Head of caudate nucleus (tissue), 42 donors: ENCODE measurements at regions not wholly inside any gene's neighbourhood (a gene's known extent, or its start where the extent isn't known, plus 50 kb on each side); places are given as distances from the start of the nearest gene placed in this dataset.
A peak's percentile ranks its signal among the peaks of the same experiment; 100 is the strongest.
"Not testable (repeated sequence)": the region's sequence is repeated elsewhere in the genome, so short reads cannot be mapped to it uniquely, and the experiment has no call there.

ENCODE experiments used
- DNase-seq, 42 donors: peaks; one replicate each; pipeline versions ENCODE4 v3.0.0 to v3.0.0-alpha.2; 2020 to 2021; ENCODE audit warnings: mixed read lengths in 7 of 42
- intact Hi-C: fragments of 100-400 bp; cut with DNase I; formaldehyde crosslinking; loops from one replicate; pipeline ENCODE4 v1.15.0; 2022

DNA sequence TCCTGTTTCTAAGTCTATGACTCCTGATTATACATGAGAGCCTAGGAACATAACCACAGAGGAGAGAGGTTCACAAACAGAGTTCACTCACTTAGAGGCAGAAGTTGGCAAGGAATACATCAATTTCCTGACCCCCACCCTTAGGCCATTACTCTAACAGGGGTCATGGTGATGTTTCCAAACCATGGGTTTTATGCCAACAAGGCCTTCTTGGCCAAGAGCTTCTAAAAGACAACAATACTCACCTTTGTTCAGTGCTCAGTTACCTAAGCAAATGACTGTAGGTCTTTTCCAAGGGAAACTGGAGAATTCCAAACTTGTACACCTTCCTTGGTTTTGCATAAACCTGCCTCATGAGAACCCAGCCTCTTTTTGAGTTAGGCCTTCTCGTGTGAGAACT is 52.6 kb downstream of the ERICH4 start:
- DNase-seq = no peak
- intact Hi-C loops = no loop called here

DNA sequence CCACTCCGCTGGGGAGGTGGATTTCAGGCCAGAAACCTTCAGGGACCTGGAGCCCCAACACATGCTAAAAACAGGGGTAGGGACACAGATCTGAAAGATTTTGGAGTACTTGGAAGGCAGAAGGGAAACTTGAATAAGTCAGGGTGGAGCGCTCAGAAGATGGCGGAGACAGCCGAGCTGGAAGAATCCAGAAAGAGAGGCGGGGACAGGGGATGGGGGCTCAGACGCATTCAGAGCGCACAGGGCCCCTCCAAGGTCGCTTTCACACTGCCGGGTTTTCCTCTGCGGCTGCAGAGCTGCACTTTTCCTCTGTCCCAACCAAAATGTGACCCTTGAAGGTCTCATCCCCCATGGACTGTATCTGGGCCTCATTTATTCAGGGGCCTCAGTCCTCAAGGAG is 56.9 kb downstream of the ERICH4 start:
- DNase-seq = no peak
- intact Hi-C loops = no loop called here

DNA sequence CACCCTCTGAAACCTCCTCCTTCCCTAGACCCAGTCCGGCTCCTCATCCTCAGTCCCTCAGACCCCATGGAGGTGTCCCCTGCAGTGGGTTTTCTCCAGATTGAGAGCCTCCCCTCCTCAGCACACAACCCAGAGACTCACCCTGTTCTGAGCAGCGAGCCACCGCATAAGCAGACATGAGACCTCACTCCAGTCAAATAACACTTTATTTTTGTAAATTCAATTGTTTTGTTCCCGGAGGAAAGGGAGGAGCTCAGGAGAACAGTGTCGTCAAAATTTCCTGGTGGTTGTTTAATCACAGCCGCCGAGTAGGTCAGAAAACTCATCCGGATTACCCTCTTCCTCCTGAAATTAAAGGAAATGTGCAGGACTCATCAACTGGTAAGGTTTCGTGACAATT is 57.5 kb downstream of the ERICH4 start:
- intact Hi-C loops = no loop called here

DNA sequence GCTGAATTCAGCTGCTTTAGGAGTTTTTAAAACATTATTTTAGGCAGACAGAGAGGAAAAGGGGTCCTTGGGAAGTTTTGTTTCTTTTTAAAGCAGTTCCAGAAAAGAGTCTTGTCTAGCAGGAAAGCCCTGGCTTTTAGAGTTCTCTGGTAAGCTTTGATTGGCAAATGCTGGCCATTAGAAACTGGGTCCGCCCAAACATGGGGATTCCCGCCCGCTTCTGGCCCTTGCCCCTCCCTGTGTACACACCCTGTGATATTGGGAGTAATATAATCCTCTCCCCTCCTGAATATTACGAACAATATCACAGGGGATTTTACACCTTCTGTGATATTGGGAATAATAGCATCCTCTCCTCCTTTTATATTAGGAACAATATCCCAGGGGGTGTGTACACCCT is 58.9 kb downstream of the ERICH4 start:
- no peak for DNase-seq
- intact Hi-C loops = no loop called here

More for the DNA sequence above, 57.5 kb downstream of the ERICH4 start:
- DNase-seq = no peak

DNA sequence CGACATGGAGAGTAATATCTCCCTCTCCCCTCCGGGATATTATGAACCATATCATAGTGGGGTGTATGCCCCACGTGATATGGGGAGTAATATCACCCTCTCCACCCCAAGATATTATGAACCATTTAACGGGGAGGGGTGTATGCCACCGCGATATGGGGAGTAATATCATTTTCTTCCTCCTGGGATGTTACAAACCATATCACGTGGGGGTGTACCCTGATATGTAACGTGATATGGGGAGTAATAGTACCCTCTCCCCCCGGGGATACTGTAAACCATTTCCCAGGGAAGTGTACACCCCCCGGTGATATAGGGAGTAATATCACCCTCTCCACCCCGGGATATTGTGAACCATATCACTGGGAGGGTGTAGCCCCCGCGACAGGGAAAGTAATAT is 62.1 kb downstream of the ERICH4 start:
- DNase-seq = no peak
- intact Hi-C loops = no loop called here

DNA sequence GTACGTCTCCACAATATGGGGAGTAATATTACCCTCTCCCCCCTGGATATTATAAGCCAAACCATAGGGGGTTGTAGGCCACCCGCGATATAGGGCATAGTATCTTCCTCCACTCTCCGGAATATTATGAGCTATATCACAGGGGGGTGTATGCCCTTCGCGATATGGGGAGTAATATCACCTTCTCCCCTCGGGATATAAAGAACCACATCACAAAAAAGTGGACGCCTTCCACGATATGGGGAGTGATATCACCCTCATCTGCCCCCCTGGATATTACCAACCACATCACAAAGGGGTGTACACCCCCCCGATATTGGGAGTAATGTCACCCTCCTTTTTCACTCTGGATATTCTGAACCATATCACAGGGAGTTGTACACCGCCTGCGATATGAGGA is 65.5 kb upstream of the CEACAM21 start:
- DNase-seq = no peak
- intact Hi-C loops = no loop called here

DNA sequence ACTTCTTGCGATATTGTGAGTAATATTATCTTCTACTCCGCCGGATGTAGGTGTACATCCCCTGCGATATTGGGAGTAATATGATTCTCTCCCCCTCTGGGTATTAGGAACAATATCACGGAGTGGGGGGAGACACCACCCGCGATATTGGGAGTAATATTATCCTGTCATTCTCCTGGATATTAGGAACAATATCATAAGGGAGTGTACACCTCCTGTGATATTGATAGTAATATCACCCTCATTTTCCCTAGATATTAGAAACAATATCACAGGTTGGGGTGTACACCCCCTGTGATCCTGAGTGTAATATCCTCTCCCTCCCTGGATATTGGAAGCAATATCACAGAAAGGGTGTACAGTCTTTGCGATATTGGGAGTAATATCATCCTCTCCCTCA is 64.3 kb upstream of the CEACAM21 start:
- no peak for DNase-seq
- intact Hi-C loops = no loop called here

DNA sequence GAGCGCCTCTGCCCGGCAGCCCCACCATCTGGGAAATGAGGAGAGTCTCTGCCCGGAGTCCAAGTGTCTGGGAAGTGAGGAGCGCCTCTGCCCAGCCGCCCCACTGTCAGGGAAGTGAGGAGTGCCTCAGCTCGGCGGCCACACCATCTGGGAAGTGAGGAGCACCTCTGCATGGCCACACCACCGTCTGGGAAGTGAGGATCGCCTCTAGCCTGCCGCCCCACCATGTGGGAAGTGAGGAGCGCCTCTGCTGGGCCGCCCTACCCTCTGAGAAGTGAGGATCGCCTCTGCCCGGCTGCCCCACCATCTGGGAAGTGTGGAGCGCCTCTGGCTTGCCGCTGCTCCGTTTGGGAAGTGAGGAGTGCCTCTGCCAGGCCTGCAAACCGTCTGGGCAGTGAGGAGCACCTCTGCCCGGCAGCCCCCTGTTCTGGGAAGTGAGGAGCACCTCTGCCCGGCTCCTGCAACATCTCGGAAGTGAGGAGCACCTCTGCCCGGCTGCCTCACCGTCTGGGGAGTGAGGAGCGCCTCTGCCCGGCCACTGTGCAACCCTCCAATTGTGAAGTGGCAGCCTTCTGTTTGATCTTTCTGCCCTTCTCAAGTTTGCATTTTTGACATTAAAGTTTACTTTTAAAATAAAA is 60.8 kb upstream of the CEACAM21 start:
- DNase-seq = no peak
- intact Hi-C loops = no loop called here

DNA sequence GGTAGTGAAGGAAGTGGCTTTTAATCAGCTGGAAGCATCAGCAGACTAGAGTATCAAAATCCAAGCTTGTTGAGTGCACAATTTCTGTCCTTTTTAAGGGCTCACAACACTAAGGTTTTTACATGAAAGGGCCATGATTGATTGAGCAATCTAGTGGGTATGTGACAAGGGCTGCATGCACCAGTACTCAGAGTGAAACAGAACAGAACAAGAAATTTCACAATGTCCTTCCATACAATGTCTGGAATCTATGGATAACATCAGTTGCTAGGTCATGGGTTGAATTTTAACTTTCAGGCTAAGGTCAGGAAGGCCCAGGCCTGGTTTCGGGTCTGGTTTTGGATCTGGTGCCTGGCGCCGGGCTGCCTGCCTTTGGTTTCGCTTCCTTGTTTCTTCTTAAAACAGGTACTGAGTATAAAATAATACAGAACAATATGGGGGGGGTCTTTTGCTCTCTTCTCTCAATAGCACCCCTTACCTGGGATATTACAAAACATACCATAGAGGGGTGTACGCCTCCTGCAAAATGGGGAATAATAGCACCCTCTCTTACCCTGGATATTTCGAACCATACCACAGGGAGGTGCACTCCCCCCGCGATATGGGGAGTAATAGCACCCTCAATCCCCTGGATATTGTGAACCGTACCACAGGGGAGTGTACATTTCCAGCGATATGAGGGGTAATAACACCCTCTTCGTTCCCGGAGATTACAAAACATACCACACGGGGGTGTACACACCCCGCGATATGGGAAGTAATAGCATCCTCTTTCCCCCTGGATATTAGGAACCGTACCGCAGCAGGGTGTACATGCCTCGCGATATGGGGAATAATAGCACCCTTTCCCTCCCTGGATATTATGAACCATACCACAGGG is 59.4 kb upstream of the CEACAM21 start:
- peak in 2 of 42 donors; percentile 8 to 38 for DNase-seq
- intact Hi-C loops = not testable (repeated sequence)

DNA sequence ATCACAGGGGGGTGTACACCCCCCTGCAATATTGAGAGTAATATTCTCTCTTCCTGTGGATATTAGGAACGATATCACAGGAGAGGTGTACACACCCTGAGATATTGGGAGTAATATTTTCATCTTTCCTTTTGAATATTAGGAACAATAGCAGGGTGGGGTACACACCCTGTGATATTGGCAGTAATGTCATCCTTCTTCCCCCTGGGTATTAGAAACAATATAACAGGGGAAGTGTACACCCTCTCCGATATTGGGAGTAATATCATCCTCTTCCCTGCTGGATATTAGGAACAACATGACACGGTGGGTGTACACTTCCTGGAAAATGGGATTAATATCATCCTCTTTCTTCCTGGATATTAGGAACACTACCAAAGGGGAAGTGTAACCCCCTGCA is 57.8 kb upstream of the CEACAM21 start:
- intact Hi-C loops = no loop called here
- DNase-seq = no peak

DNA sequence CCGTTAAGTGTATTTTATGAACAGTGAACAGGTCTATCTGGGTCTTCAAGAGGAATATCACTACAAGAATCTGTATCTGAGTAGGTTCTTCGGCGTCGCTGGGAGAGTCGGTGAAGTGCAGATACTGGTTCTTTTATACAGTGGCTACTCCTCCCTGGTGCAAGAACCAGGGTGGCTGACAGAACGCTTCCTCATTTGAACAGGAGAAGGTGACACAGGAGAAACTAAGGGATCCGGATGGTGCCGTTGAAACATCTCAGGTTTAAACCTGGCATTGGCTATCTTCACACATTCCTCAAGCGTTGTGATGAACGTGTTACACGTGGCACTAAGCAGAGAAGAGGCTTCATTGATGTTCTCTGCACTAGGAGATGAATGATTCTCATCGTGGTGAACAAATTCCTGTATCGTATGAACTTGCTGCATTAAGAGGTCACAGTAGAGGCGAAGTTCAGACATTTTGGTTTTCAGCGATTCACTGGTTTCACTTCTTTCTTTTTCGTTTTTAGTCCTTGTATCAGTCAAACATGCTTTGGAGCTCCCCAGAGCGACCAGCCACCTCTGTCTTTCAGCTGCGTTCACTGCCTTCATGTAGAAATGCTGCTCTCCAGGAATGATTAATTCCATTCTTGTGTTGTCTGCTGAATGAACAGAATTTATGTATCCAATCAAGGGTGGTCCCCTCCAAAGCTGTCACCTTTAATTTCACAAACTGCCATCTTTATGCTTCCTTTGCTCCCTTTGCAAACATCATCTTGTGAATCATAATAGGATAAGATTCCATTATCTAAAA is 54.6 kb upstream of the CEACAM21 start:
- intact Hi-C loops = not testable (repeated sequence)
- peak in 1 of 42 donors; percentile 5 for DNase-seq

DNA sequence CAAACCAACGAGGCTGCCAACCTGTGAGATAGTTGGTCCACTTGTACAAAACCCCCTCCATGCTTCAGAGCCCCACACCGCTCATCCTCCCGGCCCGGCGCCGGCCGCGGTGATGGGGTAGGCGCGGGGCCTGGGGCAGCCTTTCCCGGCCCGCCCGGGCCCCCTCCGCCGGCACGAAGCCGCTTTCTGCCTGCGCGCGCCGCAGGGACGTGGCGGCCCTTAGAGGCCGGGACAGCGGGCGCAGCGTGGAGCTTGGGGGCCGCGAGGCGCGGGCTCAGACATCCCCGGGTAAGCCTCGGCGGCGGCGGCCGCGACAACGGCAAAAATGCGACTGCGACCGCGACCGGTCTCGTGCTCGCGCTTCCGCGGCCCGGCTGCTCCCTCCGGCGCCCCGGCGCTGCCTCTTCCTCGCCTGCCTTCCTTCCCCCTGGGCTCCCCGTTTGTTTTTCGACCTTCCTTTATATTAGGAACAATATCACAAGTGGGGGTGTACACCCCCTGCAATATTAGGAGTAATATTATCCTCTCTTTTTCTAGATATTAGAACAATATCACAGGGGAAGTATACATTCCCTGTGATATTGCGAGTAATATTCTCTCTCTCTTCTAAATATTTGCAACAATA is 53.9 kb upstream of the CEACAM21 start:
- peak in 4 of 42 donors; percentile 14 to 45 (median 28) for DNase-seq
- intact Hi-C loops = no loop called here

DNA sequence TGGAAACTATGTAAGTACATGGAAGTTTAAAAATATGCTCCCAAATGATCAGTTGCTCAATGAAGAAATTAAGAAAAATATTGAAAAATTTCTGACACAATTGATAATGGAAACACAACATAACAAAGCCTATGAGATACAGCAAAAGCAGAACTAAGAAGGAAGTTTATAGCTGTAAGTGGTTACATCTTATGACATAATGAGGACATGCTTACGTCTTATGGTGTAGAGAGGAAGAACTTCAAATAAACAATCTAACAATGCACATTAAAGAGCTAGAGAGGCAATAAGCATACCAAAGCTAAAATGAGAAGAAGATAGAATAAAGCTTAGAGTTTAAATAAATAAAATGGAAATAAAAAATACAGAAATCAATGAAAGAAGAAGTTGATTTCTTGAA is 50.0 kb upstream of the CEACAM21 start:
- DNase-seq = no peak
- intact Hi-C loops = no loop called here
